ENCODE measurements at regions not wholly inside any gene's neighbourhood (a gene's known extent, or its start where the extent isn't known, plus 50 kb on each side); places are given as distances from the start of the nearest gene placed in this dataset.

DNA sequence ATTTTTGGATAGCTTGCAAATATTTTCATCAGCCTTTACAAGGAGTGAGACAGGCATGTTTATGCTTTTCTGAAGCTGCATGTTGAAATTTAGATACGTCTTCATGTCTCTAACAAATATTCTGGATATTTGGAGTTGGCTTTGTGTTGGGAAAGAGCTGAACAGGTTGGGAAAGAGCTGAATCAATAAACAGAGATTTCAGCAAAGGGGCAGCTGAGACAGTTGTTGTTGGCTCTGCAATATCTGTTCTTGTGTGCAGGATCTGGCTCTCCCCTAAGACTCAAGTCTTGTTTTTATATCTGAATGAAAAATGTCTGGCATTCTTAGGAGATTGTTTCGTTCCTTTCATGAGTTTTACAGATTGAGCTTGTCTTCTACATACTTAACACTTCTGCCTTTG lies 1444.5 kb downstream of the NLGN4Y start:
- Histone ChIP-seq H3K9me3 (ENCODE audit: low read depth) (no peaks in the 10 kb centered on the region), H3K36me3 (no peaks in the 10 kb centered on the region)
- no peak for DNase-seq (ENCODE audit: low read depth in 1 of 2, low spot score in 1 of 2)

DNA sequence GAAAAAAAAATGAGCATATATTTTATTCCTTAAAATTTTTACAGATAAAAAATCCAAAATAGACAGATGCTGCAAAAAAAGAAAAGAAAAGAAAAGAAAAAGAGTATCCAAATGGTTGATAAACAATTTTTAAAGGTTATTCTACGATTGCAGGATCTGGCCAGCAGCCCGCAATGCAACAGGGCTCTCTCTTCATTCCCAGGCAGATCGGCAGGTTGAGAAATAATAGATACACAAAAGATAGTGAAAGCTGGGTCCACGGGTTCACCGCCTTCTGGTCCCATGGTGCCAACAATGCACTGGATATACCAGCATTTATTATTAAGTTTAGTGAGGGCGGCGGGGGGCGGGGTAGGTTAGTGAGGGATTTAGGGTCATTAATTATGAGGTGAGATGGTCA lies 1448.9 kb downstream of the NLGN4Y start:
- Histone ChIP-seq H3K4me3 (no peak overlapping the region), H3K27ac (no peak overlapping the region), H3K9me3 (ENCODE audit: low read depth) (no peaks in the 10 kb centered on the region), H3K4me1 (ENCODE audit: low read depth) (no peaks in the 10 kb centered on the region), H3K36me3 (no peaks in the 10 kb centered on the region), H3K27me3 (no peaks in the 10 kb centered on the region)
- DNase-seq (ENCODE audit: low read depth in 1 of 2, low spot score in 1 of 2): no peak
- no peak for TF ChIP-seq CTCF (IDR thresholded peaks at IDR 0.05; ENCODE audit: low read depth, low read length)

More for the DNA sequence above, 1444.5 kb downstream of the NLGN4Y start:
- TF ChIP-seq CTCF (IDR thresholded peaks at IDR 0.05; ENCODE audit: low read depth, low read length): no peak
- Histone ChIP-seq H3K27me3 (no peaks in the 10 kb centered on the region), H3K4me3 (no peak overlapping the region), H3K27ac (no peak overlapping the region), H3K4me1 (ENCODE audit: low read depth) (no peaks in the 10 kb centered on the region)

DNA sequence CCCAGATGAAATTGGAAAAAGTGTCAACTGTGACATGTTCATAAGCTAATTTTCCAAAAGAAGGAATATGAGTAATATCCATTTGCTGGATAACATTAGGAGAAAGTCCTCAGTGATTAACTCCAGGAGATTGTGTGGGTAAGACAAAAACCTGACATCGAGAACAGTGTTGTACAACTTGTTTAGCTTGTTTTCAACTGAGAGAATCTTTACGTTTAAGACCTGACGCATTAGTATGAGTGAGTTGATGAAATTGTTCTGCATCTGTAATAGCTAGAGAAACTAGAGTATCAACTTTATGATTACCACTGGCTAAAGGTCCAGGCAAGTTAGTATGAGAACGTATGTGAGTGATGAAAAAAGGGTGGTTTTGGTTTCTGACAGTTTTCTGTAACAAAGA lies 1452.4 kb downstream of the NLGN4Y start:
- no peak for DNase-seq (ENCODE audit: low read depth in 1 of 2, low spot score in 1 of 2)

DNA sequence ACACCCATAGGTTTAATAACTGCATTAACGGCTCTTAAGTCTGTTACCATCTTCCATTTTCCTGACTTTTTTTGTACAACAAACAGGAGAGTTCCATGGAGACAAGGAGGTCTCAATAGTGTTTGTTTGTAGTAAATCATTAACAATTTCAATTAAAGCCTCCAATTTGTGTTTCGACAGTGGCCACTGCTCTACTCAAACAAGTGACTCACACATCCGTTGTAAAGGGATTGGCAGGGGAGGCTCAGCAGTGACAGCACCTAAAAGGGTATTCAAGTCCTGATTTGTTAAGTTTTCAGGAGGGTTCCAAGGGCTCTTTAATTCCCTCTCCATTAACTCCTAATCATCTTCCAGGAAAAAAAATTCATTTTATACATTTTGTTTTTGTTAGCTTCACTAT lies 1454.2 kb downstream of the NLGN4Y start:
- no peak overlapping the region for H3K27ac ChIP-seq
- H3K27me3 ChIP-seq: no peaks in the 10 kb centered on the region
- no peaks in the 10 kb centered on the region for H3K36me3 ChIP-seq
- no peak overlapping the region for H3K4me3 ChIP-seq
- H3K9me3 ChIP-seq (ENCODE audit: low read depth): no peaks in the 10 kb centered on the region
- no peak for DNase-seq (ENCODE audit: low read depth in 1 of 2, low spot score in 1 of 2)
- TF ChIP-seq CTCF (IDR thresholded peaks at IDR 0.05; ENCODE audit: low read depth, low read length): no peak
- H3K4me1 ChIP-seq (ENCODE audit: low read depth): no peaks in the 10 kb centered on the region

More for the DNA sequence above, 1452.4 kb downstream of the NLGN4Y start:
- Histone ChIP-seq H3K9me3 (ENCODE audit: low read depth) (no peaks in the 10 kb centered on the region), H3K36me3 (no peaks in the 10 kb centered on the region), H3K27ac (no peak overlapping the region), H3K4me1 (ENCODE audit: low read depth) (no peaks in the 10 kb centered on the region), H3K4me3 (no peak overlapping the region), H3K27me3 (no peaks in the 10 kb centered on the region)
- no peak for TF ChIP-seq CTCF (IDR thresholded peaks at IDR 0.05; ENCODE audit: low read depth, low read length)

- H3K9me3 ChIP-seq (ENCODE audit: low read depth): no peaks in the 10 kb centered on the region
- H3K27ac ChIP-seq: no peak overlapping the region
- H3K36me3 ChIP-seq: no peaks in the 10 kb centered on the region
- H3K4me1 ChIP-seq (ENCODE audit: low read depth): no peaks in the 10 kb centered on the region
- no peaks in the 10 kb centered on the region for H3K27me3 ChIP-seq
- DNase-seq (ENCODE audit: low read depth in 1 of 2, low spot score in 1 of 2): no peak
- no peak for TF ChIP-seq CTCF (IDR thresholded peaks at IDR 0.05; ENCODE audit: low read depth, low read length)
- no peak overlapping the region for H3K4me3 ChIP-seq
Observed at GRCh38 chrY:15984651-15985398, 1460.5 kb downstream of the NLGN4Y start.
